HG03103 (cell line): ENCODE measurements at regions not wholly inside any gene's neighbourhood (a gene's known extent, or its start where the extent isn't known, plus 50 kb on each side); places are given as distances from the start of the nearest gene placed in this dataset.

Experiments used
- ATAC-seq: cut with Tn5 transposase; IDR thresholded peaks from one replicate; pipeline ENCODE4 v1.9.1; 2021; ENCODE audit warnings: low read depth; ENCODE audit not compliant: unreplicated experiment

GRCh38 chr1:59156051-59156450 lies 140.8 kb upstream of the FGGY start:
- ATAC-seq = no peak

- no peak for ATAC-seq
Observed at GRCh38 chr1:59156526-59157199, 140.2 kb upstream of the FGGY start.

GRCh38 chr1:59158321-59158720 lies 138.6 kb upstream of the FGGY start:
- no peak for ATAC-seq

GRCh38 chr1:59159557-59160203 lies 137.2 kb upstream of the FGGY start:
- ATAC-seq = no peak

- no peak for ATAC-seq
Observed at GRCh38 chr1:59161136-59161535, 135.8 kb upstream of the FGGY start.

GRCh38 chr1:59162665-59163064 lies 134.2 kb upstream of the FGGY start:
- no peak for ATAC-seq

- ATAC-seq = no peak
Observed at GRCh38 chr1:59163268-59164092, 133.4 kb upstream of the FGGY start.

GRCh38 chr1:59164371-59164770 lies 132.5 kb upstream of the FGGY start:
- ATAC-seq = no peak

GRCh38 chr1:59165353-59165752 lies 131.5 kb upstream of the FGGY start:
- ATAC-seq = no peak

- ATAC-seq = no peak
Observed at GRCh38 chr1:59169703-59170102, 127.2 kb upstream of the FGGY start.

GRCh38 chr1:59170659-59171058 lies 126.2 kb upstream of the FGGY start:
- no peak for ATAC-seq

GRCh38 chr1:59171788-59172187 lies 125.1 kb upstream of the FGGY start:
- ATAC-seq = no peak

GRCh38 chr1:59172693-59173092 lies 124.2 kb upstream of the FGGY start:
- ATAC-seq = no peak

GRCh38 chr1:59173721-59174120 lies 123.2 kb upstream of the FGGY start:
- ATAC-seq = no peak

- no peak for ATAC-seq
Observed at GRCh38 chr1:59176471-59176870, 120.4 kb upstream of the FGGY start.

- ATAC-seq = no peak
Observed at GRCh38 chr1:59177756-59178155, 119.1 kb upstream of the FGGY start.

- no peak for ATAC-seq
Observed at GRCh38 chr1:59178339-59179187, 118.3 kb upstream of the FGGY start.

GRCh38 chr1:59179673-59180072 lies 117.2 kb upstream of the FGGY start:
- ATAC-seq = no peak

- no peak for ATAC-seq
Observed at GRCh38 chr1:59180735-59181134, 116.2 kb upstream of the FGGY start.

GRCh38 chr1:59183749-59184317 lies 113.1 kb upstream of the FGGY start:
- ATAC-seq = no peak
